ENCODE measurements at regions not wholly inside any gene's neighbourhood (a gene's known extent, or its start where the extent isn't known, plus 50 kb on each side); places are given as distances from the start of the nearest gene placed in this dataset.
"Not testable (repeated sequence)": the region's sequence is repeated elsewhere in the genome, so short reads cannot be mapped to it uniquely, and the experiment has no call there.

DNA sequence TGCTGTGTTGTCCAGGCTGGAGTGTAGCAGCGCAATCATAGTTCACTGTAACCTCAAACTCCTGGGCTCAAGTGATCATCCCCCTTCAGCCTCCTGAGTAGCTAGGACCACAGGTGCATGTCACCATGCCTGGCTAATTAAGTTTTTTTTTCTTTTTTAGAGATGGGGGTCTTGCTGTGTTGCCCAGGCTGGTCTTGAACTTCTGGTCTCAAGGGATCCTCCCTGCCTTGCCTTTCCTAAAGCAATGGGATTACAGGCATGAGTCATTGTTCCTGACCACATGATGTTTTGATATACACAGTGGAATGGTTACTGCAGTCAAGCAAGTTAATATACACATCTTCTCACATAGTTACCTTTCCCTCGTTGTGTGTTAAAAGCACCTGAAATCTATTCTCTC is 140.3 kb downstream of the GPR85 start:
- no peaks in the 10 kb centered on the region for H3K4me1 ChIP-seq
- H3K9me3 ChIP-seq = no peaks in the 10 kb centered on the region
- no peak overlapping the region for H3K27ac ChIP-seq
- intact Hi-C loops (cut with DNase I; ENCODE audit: low total_unique reads) = no loop called here
- WGBS, 5 donors = 76 to 94% (median 90%) methylated on average over 2 of the region's 2 CpGs
- no peaks in the 10 kb centered on the region for H3K36me3 ChIP-seq
- DNase-seq = no peak
- no peak overlapping the region for H3K4me3 ChIP-seq
- peaks cover 0 to 4% (median 0%) of the 10 kb centered on the region in 3 donors for H3K27me3 ChIP-seq
- TF ChIP-seq POLR2AphosphoS5 (IDR thresholded peaks at IDR 0.05) (no peak), EP300 (IDR thresholded peaks at IDR 0.05) (no peak), POLR2A (IDR thresholded peaks at IDR 0.05) (no peak), CTCF (IDR thresholded peaks at IDR 0.05) (no peak)

- TF ChIP-seq POLR2A (IDR thresholded peaks at IDR 0.05) = no peak
- no peak for TF ChIP-seq CTCF (IDR thresholded peaks at IDR 0.05)
- TF ChIP-seq EP300 (IDR thresholded peaks at IDR 0.05) = no peak
- TF ChIP-seq POLR2AphosphoS5 (IDR thresholded peaks at IDR 0.05) = no peak
- Histone ChIP-seq H3K4me1 (peaks cover 0 to 8% (median 5%) of the 10 kb centered on the region in 4 donors), H3K27me3 (peaks cover 0 to 4% (median 0%) of the 10 kb centered on the region in 3 donors), H3K27ac (no peak overlapping the region), H3K36me3 (no peaks in the 10 kb centered on the region), H3K4me3 (no peak overlapping the region), H3K9me3 (no peaks in the 10 kb centered on the region)
- no peak for DNase-seq
- intact Hi-C loops (cut with DNase I; ENCODE audit: low total_unique reads) = no loop called here
- 68 to 83% (median 74%) methylated on average over 3 of the region's 3 CpGs for WGBS, 5 donors
Observed at GRCh38 chr7:112945046-112945445, 141.6 kb downstream of the GPR85 start.

GRCh38 chr7:112942981-112943380 is 143.6 kb downstream of the GPR85 start:
- intact Hi-C loops (cut with DNase I; ENCODE audit: low total_unique reads) = no loop called here
- Histone ChIP-seq H3K4me3 (no peak overlapping the region), H3K9me3 (no peaks in the 10 kb centered on the region), H3K4me1 (peaks cover 8 to 18% (median 15%) of the 10 kb centered on the region in 4 donors), H3K27ac (no peak overlapping the region), H3K36me3 (no peaks in the 10 kb centered on the region), H3K27me3 (no peaks in the 10 kb centered on the region)
- WGBS, 5 donors = 29 to 83% (median 73%) methylated on average over 1 of the region's 1 CpG
- DNase-seq = no peak
- TF ChIP-seq CTCF (IDR thresholded peaks at IDR 0.05) (no peak), EP300 (IDR thresholded peaks at IDR 0.05) (no peak), POLR2AphosphoS5 (IDR thresholded peaks at IDR 0.05) (no peak), POLR2A (IDR thresholded peaks at IDR 0.05) (no peak)

- H3K4me3 ChIP-seq; intact Hi-C loops (cut with DNase I; ENCODE audit: low total_unique reads); H3K27ac ChIP-seq; DNase-seq; H3K36me3 ChIP-seq; H3K27me3 ChIP-seq; H3K9me3 ChIP-seq: not testable (repeated sequence)
- WGBS, 5 donors = 87 to 97% (median 95%) methylated on average over 6 of the region's 6 CpGs
- H3K4me1 ChIP-seq = peaks cover 16 to 27% (median 20%) of the 10 kb centered on the region in 4 donors
Observed at GRCh38 chr7:112942125-112942524, 144.5 kb downstream of the GPR85 start.

DNA sequence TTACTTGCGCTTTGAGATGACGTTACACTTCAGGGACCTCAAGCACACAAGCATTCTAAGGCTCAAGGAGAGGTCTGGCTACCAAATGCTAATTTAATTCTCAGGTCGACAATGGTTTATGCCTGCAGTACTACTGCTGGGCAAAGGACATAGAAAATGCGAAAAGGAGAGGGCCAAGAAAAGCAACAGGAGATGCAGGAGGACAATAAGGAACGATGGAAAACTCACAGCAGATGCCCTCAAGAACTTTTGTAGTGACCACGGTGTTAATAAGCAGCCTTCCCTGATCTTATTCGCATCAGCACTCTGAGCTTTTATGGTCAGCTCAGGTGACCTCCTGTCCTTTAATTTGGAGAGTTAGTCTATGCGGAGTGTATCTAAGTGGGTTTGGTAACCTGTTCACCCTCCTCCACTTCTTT is 146.3 kb downstream of the GPR85 start:
- Histone ChIP-seq H3K27me3 (no peaks in the 10 kb centered on the region), H3K4me1 (peaks cover 16 to 42% (median 25%) of the 10 kb centered on the region in 4 donors), H3K9me3 (no peaks in the 10 kb centered on the region), H3K36me3 (no peaks in the 10 kb centered on the region), H3K4me3 (peak overlapping the region; percentile 83 to 97 (median 84)), H3K27ac (peak overlapping the region; percentile 47 to 87 (median 78))
- WGBS, 5 donors = 10 to 17% (median 11%) methylated on average over 8 of the region's 8 CpGs
- intact Hi-C loops (cut with DNase I; ENCODE audit: low total_unique reads) = no loop called here
- TF ChIP-seq EP300 (IDR thresholded peaks at IDR 0.05) (no peak), CTCF (IDR thresholded peaks at IDR 0.05) (peak in 1 of 7 experiments; percentile 4), POLR2A (IDR thresholded peaks at IDR 0.05) (peak in 1 of 4 donors; percentile 28), POLR2AphosphoS5 (IDR thresholded peaks at IDR 0.05) (peak in 1 of 3 donors; percentile 2)
- no peak for DNase-seq

All from stomach (tissue), 8 donors.